CD4-positive, alpha-beta memory T cell (primary cell): ENCODE measurements at regions not wholly inside any gene's neighbourhood (a gene's known extent, or its start where the extent isn't known, plus 50 kb on each side); places are given as distances from the start of the nearest gene placed in this dataset.
"Not testable (repeated sequence)": the region's sequence is repeated elsewhere in the genome, so short reads cannot be mapped to it uniquely, and the experiment has no call there.

ENCODE experiments used
- CTCF ChIA-PET: fragments of 350-600 bp; sonication (Branson Sonifier 250); formaldehyde crosslinking; loops from one replicate; lab custom pipeline; 2021; ENCODE audit warnings: inconsistent platforms; ENCODE audit not compliant: partially characterized antibody; lab: Charles Lee
- POLR2A ChIA-PET: fragments of 350-600 bp; sonication (Branson Sonifier 250); formaldehyde crosslinking; loops from one replicate; lab custom pipeline; 2021; ENCODE audit not compliant: partially characterized antibody; lab: Charles Lee
- DNase-seq, 5 donors: peaks; one replicate each; pipeline versions ENCODE4 v3.0.0 to v3.0.0-alpha.2; 2020 to 2022; ENCODE audit warnings: mixed read lengths in 1 of 5
- H3K27ac ChIP-seq: one replicate; pipeline ENCODE4 v1.7.0; 2013; ENCODE audit warnings: low read depth, low read length
- H3K27me3 ChIP-seq: 2 replicates; pipeline ENCODE4 v1.7.0; 2013; ENCODE audit warnings: mild to moderate bottlenecking, low read length, moderate library complexity; ENCODE audit not compliant: insufficient read depth
- H3K36me3 ChIP-seq: 2 replicates; pipeline ENCODE4 v1.7.0; 2013; ENCODE audit warnings: mild to moderate bottlenecking, low read length, moderate library complexity; ENCODE audit not compliant: insufficient read depth
- H3K4me1 ChIP-seq: 2 replicates; pipeline ENCODE4 v1.7.0; 2013; ENCODE audit warnings: mild to moderate bottlenecking, low read length, moderate library complexity; ENCODE audit not compliant: insufficient read depth
- H3K4me3 ChIP-seq, 2 donors: one replicate each; pipeline ENCODE4 v1.7.0; 2013; ENCODE audit warnings: low read length in 2 of 2, mild to moderate bottlenecking in 1 of 2
- H3K9me3 ChIP-seq, 2 donors: one replicate each; pipeline ENCODE4 v1.7.0; 2013; ENCODE audit warnings: low read length in 2 of 2, control low read depth in 1 of 2; ENCODE audit not compliant: control insufficient read depth in 1 of 2
- H3K27ac Mint-ChIP-seq, 7 donors: one replicate each; pipeline ENCODE4 v1.8.0; 2020 to 2021; ENCODE audit warnings: mixed read lengths in 7 of 7, mild to moderate bottlenecking in 6 of 7, inconsistent platforms in 3 of 7, moderate library complexity in 3 of 7
- H3K27me3 Mint-ChIP-seq, 2 donors: one replicate each; pipeline ENCODE4 v1.8.0; 2020 to 2021; ENCODE audit warnings: mixed read lengths in 2 of 2
- H3K36me3 Mint-ChIP-seq, 2 donors: one replicate each; pipeline ENCODE4 v1.8.0; 2020 to 2021; ENCODE audit warnings: mixed read lengths in 2 of 2, inconsistent platforms in 1 of 2, mild to moderate bottlenecking in 1 of 2
- H3K4me1 Mint-ChIP-seq, 4 donors: one replicate each; pipeline ENCODE4 v1.8.0; 2020 to 2021; ENCODE audit warnings: mixed read lengths in 4 of 4, mild to moderate bottlenecking in 1 of 4
- H3K4me3 Mint-ChIP-seq, 8 donors: one replicate each; pipeline ENCODE4 v1.8.0; 2020 to 2021; ENCODE audit warnings: mixed read lengths in 8 of 8, mild to moderate bottlenecking in 7 of 8, moderate library complexity in 6 of 8, inconsistent platforms in 3 of 8
- H3K9me3 Mint-ChIP-seq, 8 donors: one replicate each; pipeline ENCODE4 v1.8.0; 2020 to 2021; ENCODE audit warnings: mixed read lengths in 8 of 8, mild to moderate bottlenecking in 5 of 8, inconsistent platforms in 3 of 8, moderate library complexity in 1 of 8
- intact Hi-C: fragments of 100-400 bp; cut with micrococcal nuclease; formaldehyde crosslinking; loops from one replicate; pipeline ENCODE4 v1.15.1; 2023

DNA sequence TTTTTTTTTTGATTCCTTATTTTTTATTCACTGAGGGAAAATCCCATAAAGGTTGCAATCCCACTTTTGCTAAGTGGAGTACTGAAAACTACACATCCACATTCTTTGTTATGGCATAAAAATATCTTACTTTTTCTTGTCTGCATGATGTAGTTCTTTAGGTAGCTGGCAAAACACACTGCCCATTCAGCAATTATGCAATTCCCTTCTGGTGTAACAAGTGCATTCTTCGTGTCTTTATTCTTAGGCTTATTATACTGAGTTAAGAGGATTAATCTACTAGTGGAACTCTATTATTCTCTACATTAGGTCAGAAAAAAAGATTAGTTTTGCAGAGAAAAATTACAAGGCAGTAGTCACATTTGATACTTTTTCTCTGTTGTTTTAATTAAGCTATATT lies 403.8 kb upstream of the GBE1 start:
- POLR2A ChIA-PET = no interaction called here
- H3K4me3 Mint-ChIP-seq = no peak overlapping the region

DNA sequence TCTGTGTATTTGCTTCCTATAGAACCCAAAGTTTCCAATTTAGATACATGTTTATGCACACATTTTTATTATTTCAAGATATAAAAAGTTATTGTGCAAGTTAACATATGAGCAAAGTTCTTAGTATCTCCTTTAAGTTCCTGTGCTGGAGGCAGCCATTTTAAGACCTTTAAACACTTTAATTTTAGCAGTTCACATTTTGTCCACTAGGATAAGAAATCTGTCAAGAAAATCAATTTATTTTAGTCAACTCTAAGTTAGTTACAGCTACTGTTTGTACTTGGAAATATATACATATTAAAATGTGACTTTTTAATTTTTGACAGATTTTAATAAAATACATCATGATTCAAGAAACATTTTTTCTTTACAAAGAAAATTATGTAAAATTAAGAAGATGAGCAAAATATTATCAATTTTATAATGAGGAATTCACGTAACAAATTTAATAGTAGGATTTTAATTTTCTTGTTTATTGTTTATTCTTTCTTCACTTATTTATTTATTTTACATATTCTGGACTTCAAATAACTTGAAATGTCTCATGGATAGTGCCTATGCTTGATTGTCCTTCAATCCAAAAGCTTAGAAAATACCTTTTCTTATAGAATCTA lies 402.6 kb upstream of the GBE1 start:
- H3K27me3 Mint-ChIP-seq = no peaks in the 10 kb centered on the region
- no peak overlapping the region for H3K4me3 Mint-ChIP-seq
- Histone ChIP-seq H3K27me3 (no peaks in the 10 kb centered on the region), H3K36me3 (no peaks in the 10 kb centered on the region), H3K9me3 (no peaks in the 10 kb centered on the region), H3K4me1 (no peaks in the 10 kb centered on the region), H3K4me3 (no peak overlapping the region), H3K27ac (no peak overlapping the region)
- no peak for DNase-seq
- CTCF ChIA-PET = no interaction called here
- H3K4me1 Mint-ChIP-seq = peaks cover 0 to 1% (median 0%) of the 10 kb centered on the region in 4 donors
- POLR2A ChIA-PET = no interaction called here
- peaks cover 0 to 5% (median 2%) of the 10 kb centered on the region in 8 donors for H3K9me3 Mint-ChIP-seq
- H3K27ac Mint-ChIP-seq = no peak overlapping the region
- no peaks in the 10 kb centered on the region for H3K36me3 Mint-ChIP-seq
- intact Hi-C loops = no loop called here

More for the DNA sequence above, 403.8 kb upstream of the GBE1 start:
- intact Hi-C loops = no loop called here
- no peaks in the 10 kb centered on the region for H3K36me3 ChIP-seq
- no peak overlapping the region for H3K4me3 ChIP-seq
- no peaks in the 10 kb centered on the region for H3K36me3 Mint-ChIP-seq
- CTCF ChIA-PET = no interaction called here
- no peaks in the 10 kb centered on the region for H3K27me3 Mint-ChIP-seq
- H3K4me1 Mint-ChIP-seq = peaks cover 0 to 1% (median 0%) of the 10 kb centered on the region in 4 donors
- no peak overlapping the region for H3K27ac ChIP-seq
- no peaks in the 10 kb centered on the region for H3K9me3 ChIP-seq
- DNase-seq = no peak
- H3K27ac Mint-ChIP-seq = no peak overlapping the region
- H3K27me3 ChIP-seq = no peaks in the 10 kb centered on the region
- H3K4me1 ChIP-seq = no peaks in the 10 kb centered on the region
- H3K9me3 Mint-ChIP-seq = peaks cover 0 to 8% (median 2%) of the 10 kb centered on the region in 8 donors

DNA sequence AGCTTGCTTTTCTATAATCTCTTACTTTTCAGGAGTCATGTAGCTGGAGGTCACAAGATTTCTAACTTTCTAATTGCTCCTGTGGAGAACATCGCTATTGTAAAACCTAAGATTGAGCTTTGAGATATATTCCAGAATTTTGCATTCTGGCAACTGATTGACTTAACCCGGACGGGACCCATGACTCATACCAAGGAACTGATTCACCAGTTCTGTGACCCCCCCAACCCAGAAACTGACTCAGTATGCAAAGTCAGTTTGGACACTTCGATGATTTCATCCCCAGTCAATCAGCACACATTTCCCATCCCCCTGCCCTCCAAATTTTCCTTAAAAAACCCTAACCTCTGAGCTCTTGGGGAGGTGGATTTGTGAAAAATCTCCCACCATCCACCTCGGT lies 396.5 kb upstream of the GBE1 start:
- intact Hi-C loops = no loop called here
- ChIA-PET CTCF (no interaction called here), POLR2A (no interaction called here)
- no peaks in the 10 kb centered on the region for H3K36me3 ChIP-seq
- H3K4me3 Mint-ChIP-seq = no peak overlapping the region
- H3K27me3 ChIP-seq = no peaks in the 10 kb centered on the region
- peaks cover 0 to 2% of the 10 kb centered on the region in 2 donors for H3K27me3 Mint-ChIP-seq
- H3K4me1 ChIP-seq = no peaks in the 10 kb centered on the region
- no peak overlapping the region for H3K4me3 ChIP-seq
- no peak overlapping the region for H3K27ac ChIP-seq
- no peak for DNase-seq
- no peaks in the 10 kb centered on the region for H3K36me3 Mint-ChIP-seq
- H3K9me3 Mint-ChIP-seq = peaks cover 0 to 7% (median 0%) of the 10 kb centered on the region in 8 donors
- no peak overlapping the region for H3K27ac Mint-ChIP-seq
- no peaks in the 10 kb centered on the region for H3K9me3 ChIP-seq
- H3K4me1 Mint-ChIP-seq = no peaks in the 10 kb centered on the region

DNA sequence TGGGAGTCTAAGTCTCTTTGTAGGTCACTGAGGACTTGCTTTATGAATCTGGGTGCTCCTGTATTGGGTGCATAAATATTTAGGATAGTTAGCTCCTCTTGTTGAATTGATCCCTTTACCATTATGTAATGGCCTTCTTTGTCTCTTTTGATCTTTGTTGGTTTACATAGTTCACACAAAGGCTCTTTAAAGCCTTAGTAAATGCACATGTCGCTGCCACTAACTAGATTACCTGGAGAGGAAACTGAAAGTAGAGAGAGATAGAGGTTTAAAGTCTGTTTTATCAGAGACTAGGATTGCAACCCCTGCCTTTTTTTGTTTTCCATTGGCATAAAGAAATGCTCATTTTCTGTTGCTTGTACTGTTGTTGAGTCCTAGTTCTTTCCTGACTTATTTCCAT lies 392.4 kb upstream of the GBE1 start:
- H3K4me3 Mint-ChIP-seq, H3K9me3 ChIP-seq, H3K4me3 ChIP-seq, H3K4me1 Mint-ChIP-seq, DNase-seq, H3K27ac Mint-ChIP-seq, H3K27me3 ChIP-seq, CTCF ChIA-PET, POLR2A ChIA-PET, H3K36me3 ChIP-seq, H3K9me3 Mint-ChIP-seq, H3K27ac ChIP-seq, H3K4me1 ChIP-seq, H3K36me3 Mint-ChIP-seq, intact Hi-C loops, H3K27me3 Mint-ChIP-seq: not testable (repeated sequence)

DNA sequence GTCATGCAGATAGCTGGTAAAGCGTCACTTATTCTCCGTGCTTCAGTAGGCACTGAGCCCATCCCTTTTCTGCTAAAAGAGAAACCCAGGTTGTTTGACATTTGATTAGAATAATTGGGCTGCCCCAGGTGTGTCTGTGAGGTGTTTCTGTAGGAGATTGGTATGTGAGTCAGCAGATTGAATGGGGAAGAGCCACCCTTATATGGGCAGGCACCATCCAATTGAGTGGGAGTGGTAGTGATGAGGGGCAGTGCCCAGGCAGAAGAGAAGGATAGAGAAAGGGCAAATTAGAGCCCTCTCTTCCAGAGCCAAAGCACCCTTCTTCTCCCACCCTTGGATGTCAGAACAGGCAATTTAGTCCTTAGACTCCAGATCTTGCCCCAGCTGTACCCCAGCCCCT lies 384.3 kb upstream of the GBE1 start:
- Histone ChIP-seq H3K36me3 (no peaks in the 10 kb centered on the region), H3K4me3 (no peak overlapping the region), H3K4me1 (no peaks in the 10 kb centered on the region), H3K9me3 (no peaks in the 10 kb centered on the region), H3K27ac (no peak overlapping the region), H3K27me3 (no peaks in the 10 kb centered on the region)
- intact Hi-C loops = no loop called here
- Mint-ChIP-seq H3K9me3 (peaks cover 0 to 2% (median 0%) of the 10 kb centered on the region in 8 donors), H3K4me3 (no peak overlapping the region), H3K27ac (no peak overlapping the region), H3K36me3 (no peaks in the 10 kb centered on the region), H3K27me3 (no peaks in the 10 kb centered on the region), H3K4me1 (no peaks in the 10 kb centered on the region)
- POLR2A ChIA-PET = no interaction called here
- CTCF ChIA-PET = no interaction called here
- DNase-seq = no peak

DNA sequence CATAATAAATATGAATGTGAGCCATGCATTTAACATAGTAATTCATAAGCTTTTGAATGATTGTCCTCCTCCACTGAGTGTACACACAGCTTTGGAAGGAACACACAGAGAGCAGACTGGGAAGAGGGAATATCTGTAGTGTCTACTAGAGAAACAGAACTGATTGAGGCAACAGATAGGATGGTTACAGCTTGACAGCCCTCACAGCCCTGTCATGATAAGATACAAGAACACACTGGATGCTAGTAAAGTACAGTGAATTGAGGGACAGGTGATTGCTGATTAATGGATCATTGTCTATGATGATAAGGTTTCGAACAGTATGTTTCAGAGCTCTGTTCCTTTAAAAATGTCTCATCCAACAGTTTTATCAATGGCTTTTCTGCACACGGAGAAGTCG lies 383.4 kb upstream of the GBE1 start:
- no peaks in the 10 kb centered on the region for H3K27me3 Mint-ChIP-seq
- Histone ChIP-seq H3K9me3 (no peaks in the 10 kb centered on the region), H3K4me3 (no peak overlapping the region), H3K27ac (no peak overlapping the region), H3K36me3 (no peaks in the 10 kb centered on the region), H3K27me3 (no peaks in the 10 kb centered on the region), H3K4me1 (no peaks in the 10 kb centered on the region)
- intact Hi-C loops = no loop called here
- ChIA-PET POLR2A (no interaction called here), CTCF (interaction anchor here (0.5 kb wide), 1 partner anchor 17 kb away, joined by 3 read pairs; no protein-coding TSS in a partner anchor)
- H3K4me3 Mint-ChIP-seq = no peak overlapping the region
- H3K9me3 Mint-ChIP-seq = peaks cover 0 to 2% (median 0%) of the 10 kb centered on the region in 8 donors
- H3K4me1 Mint-ChIP-seq = no peaks in the 10 kb centered on the region
- H3K27ac Mint-ChIP-seq = no peak overlapping the region
- no peaks in the 10 kb centered on the region for H3K36me3 Mint-ChIP-seq
- DNase-seq = no peak

DNA sequence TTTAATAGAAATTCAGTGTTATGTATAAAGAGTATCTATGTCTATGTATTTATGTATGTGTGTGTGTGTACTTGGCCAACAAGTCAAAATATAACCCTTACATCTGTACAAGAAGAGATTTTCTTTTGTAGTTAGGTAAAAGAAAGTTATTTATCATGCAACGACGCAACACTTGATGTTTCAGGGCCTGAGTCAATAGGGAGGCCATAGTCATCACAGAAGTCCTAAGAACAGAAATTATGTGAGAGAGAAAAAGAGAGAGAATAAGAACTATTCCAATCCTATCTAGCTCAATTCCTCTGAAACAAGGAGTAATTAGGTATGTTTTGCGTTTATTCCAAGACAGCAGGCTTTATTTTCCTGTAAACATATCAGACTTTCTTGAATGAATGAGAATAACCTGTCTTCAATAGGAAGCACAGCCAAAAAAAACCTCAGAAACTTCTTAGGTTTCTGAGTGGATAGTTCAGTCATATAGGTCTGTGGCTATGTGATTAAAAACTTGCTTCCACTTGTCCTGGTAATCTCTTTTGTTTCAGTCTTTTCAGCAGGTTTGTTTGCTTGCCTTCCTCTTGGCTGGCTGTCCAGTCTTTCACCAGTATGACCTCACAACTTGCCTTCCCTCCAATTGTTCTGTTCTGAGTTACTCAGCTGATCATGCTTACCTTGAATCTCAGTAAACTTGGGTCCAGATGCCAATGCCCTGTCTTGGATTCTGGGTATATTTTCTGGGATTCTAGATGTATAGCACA lies 382.4 kb upstream of the GBE1 start:
- Mint-ChIP-seq H3K4me1 (no peaks in the 10 kb centered on the region), H3K27ac (no peak overlapping the region), H3K9me3 (peaks cover 0 to 2% (median 0%) of the 10 kb centered on the region in 8 donors), H3K4me3 (no peak overlapping the region), H3K36me3 (no peaks in the 10 kb centered on the region), H3K27me3 (no peaks in the 10 kb centered on the region)
- Histone ChIP-seq H3K4me3 (no peak overlapping the region), H3K27ac (no peak overlapping the region), H3K27me3 (no peaks in the 10 kb centered on the region), H3K9me3 (no peaks in the 10 kb centered on the region), H3K4me1 (no peaks in the 10 kb centered on the region), H3K36me3 (no peaks in the 10 kb centered on the region)
- ChIA-PET CTCF (no interaction called here), POLR2A (no interaction called here)
- no peak for DNase-seq
- intact Hi-C loops = no loop called here
